SKM-1 treated with dmso at 0.1 percent for 144 hours (cell line): ENCODE measurements at regions not wholly inside any gene's neighbourhood (a gene's known extent, or its start where the extent isn't known, plus 50 kb on each side); places are given as distances from the start of the nearest gene placed in this dataset.
"Not testable (repeated sequence)": the region's sequence is repeated elsewhere in the genome, so short reads cannot be mapped to it uniquely, and the experiment has no call there.

Experiments used
- DNase-seq: peaks from one replicate; lab custom pipeline; 2025; ENCODE audit not compliant: unreplicated experiment; lab: John Stamatoyannopoulos, UW

- no peak for DNase-seq
These were observed 126.2 kb downstream of the CD164 start for GRCh38 chr6:109255946-109256640.

- DNase-seq = no peak
These were observed 127.2 kb downstream of the CD164 start for GRCh38 chr6:109255087-109255486.

DNA sequence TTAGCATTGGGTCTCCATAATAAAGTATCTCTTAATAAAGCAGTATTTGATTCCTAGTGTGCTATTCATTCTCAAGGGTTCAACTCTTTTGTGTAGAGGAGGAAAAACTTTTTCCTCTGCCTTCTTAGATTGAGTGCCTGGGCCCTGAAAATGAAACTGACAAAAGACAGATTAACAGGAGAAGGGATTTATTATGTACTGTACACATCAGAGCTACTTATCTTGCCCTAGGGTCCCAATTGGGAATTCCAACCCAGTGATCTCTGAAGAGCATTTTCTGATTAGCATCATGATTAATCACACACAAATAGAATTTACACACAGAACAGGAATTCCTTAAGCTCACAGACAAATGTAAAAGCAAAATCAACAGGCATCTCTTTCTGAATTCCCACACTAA is 128.9 kb downstream of the CD164 start:
- no peak for DNase-seq

DNA sequence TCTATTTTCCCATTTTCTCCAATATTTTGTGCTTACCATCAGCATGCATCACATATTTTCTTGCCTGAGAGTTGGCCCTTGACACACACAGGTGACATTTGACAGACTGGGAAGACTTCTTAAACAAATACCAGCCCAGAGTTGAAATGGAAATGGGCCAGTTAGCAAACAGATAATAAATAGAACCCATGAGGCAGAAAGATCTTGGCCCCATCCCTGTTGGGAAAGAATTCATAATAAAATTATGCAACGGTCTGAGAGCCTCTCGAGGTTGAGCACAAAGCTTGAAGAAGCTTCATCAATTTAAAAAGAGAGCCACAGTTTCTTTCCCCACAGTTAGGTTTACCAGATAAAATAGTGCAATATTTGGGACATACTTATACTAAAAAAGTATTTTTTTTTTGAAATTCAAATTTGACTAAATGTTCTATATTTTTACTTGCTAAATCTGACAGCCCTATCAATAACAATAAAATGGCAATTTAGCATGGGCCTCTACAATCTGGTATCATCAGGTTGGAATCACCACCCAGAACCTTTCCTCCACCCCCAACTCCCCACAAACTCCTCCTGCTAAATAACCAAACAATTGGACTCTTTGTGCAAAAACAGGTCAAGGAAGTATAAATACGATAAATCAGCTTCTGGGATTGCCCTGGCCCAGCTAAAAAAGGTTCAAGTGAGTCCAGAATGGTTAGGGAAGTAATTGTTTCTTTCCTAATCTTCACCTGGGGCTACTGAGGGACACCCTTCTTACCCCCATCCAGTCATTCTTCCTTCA is 129.8 kb downstream of the CD164 start:
- no peak for DNase-seq

DNA sequence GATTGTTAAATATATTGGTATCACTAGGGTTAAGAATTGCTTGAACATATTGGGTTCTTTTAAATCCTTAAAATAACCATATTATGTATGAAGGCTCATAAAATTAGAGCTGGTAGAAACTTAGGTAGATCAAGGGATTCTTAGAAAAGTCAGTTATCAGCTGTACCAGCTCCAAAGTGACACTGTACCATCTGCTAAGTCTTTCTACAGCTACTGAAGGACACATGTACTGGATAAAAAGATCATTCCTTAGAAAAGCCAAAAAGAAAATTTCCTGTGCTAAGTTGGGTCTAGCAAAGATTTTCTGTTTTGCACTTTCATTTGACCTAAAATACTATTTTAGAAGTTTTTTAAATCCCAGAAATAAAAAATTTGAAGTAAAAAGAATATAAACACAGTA is 130.4 kb downstream of the CD164 start:
- no peak for DNase-seq

GRCh38 chr6:109250544-109251156 is 131.6 kb downstream of the CD164 start:
- not testable (repeated sequence) for DNase-seq

DNA sequence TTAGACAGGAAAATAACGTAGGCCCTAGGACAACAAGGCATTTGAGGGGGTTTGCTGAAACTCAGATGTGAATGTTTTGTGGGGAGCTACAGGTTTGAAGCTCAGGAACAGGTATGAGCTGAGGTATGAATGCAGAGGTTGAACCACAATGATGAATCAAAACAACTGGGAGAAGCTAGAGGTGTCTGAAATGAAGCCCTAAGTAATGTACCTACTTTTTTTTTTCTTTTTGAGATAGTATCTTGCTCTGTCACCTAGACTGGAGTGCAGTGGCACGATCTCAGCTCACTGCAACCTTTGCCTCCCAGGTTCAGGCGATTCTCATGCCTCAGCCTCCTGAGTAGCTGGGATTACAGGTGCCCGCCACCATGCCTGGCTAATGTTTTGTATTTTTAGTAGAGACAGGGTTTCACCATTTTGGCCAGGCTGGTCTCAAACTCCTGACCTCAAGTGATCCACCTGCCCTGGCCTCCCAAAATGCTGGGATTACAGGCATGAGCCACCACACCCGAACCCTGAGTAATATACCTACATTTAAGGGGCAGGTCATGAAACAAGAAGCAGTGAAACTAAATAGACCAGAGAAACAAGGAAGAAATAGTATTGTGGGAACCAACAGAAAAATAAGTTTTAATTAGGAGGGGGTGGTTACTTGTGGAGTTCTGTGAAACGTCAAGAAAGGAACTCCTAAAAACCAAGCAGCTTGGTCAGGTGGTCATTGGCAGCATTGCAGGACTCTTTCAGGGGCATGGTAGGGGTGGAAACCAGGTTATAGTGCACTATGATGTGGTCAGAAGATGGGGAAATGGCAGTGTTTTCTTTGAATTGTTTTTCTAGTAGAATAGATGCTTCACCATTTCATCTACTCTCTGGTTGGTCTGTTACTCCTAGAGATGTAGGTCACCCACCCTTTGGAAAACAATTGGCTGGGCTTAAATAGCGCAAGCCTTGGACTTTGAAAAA is 138.1 kb downstream of the CD164 start:
- DNase-seq = no peak

DNA sequence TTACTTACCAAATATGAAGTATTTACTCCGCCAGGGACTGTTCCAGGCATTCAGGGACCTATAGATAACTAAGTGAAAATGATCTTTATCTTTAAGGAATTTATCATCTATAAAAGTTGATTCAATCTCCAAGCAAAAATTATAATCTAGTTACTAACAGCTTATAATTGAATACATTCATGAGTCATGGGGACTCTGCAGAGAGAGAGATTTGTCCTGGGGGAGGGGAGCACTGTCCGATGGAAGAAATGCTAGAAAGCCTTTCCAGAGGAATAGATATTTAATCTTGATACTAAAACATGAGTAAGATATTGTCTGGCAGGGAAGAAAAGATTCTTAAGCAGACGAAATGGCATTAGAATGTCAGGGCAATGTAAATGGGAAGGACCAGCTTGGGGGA is 139.3 kb downstream of the CD164 start:
- no peak for DNase-seq

DNA sequence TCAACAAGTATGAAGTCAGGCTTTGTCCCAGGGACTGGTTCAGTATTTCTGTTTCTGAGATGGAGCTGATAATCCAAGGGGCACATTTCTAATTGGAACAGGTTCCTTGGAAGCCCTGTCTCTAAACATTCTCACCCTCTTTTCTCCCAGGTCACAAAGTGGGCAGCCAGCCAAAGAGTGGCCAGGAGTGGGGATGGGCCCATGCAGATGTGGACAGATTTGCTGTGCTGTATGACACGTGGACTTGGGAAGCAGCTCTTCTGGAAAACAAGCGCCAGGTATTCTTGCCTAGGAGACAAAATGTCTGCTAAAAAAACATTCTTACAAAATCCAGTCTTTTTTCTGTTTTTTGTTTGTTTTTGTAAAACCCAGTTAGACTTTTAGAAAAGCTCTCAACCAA is 140.2 kb downstream of the CD164 start:
- DNase-seq = no peak

GRCh38 chr6:109241199-109241598 is 141.1 kb downstream of the CD164 start:
- DNase-seq = peak; percentile 78

DNA sequence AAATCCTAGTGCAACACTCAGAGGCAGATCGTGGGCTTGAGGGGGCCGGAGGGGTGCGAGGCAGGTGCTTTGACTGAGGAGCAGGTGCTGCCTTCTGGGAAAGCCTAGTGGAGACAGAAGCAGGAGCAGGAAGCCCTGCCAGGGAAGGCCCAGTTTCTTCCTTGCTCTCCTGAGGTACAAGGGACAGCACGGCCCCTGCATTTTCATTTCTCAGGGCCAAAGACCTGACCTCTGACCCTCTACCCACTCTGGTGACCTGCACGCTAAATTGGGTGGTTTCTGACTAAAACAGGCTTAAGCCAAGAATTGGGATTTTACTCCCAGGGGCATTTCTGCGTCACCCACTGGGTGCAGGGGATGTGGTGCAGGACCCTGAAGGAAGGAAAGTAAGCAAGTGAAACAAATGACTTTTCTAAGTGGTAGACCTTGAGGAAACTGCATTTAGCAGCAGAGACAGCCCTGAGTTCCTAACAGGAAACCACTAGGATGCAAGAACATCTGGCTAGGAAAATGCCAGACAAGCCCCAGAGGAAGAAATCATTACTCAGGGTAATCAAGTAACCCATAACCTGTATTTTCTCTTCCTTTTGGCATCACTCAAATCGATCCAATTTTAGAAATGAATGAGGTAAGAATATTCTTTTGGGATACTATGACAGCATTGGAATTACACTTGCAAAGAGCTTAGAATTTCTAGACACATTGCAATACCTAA is 141.7 kb downstream of the CD164 start:
- DNase-seq = no peak

DNA sequence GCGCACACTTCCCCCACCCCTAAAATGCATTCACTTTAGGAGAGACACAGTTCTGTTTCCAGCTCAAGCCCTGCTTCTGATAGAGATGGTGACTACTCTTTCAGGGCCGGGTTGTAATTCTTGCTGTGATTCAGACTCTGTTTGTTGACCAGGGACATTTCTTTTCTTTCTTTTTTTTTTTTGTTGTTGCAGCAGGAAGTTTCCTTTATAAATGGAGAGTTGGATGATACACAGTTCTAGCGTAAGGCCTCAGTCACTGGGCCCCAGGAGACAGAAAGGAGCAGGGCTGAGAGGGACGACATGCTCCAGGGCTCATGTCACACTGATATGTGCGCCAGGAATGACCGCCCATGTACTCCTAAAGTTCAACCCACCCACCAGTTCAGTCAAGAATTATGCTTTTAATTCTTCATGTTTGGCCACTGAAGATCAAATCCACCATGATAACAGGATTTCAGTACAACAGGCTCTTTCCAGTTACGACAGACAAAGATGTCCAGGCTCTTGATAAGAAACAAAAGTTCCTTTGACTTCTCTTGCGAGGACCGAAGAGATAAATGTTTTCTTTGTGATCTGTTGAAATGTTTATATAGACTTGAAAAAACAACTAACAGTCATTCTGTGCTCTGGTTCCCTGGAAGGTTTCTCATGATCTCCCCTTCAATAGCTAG is 142.5 kb downstream of the CD164 start:
- no peak for DNase-seq

GRCh38 chr6:109239160-109239559 is 143.1 kb downstream of the CD164 start:
- DNase-seq = peak; percentile 55

GRCh38 chr6:109238396-109238795 is 143.1 kb downstream of the CEP57L1 start:
- no peak for DNase-seq

DNA sequence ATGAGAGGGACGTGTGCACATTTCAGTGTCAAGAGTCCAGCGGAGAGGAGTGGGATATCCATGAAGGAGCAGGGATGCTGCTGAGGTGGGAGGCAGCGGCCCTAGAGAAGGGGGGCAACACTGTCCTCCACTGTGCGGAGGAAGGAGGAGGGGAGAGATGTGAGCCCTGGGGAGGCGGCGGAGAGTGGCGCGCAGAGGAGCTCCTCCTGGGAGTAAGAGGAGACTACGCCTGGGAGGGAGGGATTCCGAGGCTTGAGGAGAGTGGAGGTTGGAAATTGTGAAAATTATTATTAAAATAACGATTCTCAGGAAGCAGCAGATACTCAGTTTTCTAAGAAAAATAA is 142.7 kb downstream of the CEP57L1 start:
- no peak for DNase-seq

DNA sequence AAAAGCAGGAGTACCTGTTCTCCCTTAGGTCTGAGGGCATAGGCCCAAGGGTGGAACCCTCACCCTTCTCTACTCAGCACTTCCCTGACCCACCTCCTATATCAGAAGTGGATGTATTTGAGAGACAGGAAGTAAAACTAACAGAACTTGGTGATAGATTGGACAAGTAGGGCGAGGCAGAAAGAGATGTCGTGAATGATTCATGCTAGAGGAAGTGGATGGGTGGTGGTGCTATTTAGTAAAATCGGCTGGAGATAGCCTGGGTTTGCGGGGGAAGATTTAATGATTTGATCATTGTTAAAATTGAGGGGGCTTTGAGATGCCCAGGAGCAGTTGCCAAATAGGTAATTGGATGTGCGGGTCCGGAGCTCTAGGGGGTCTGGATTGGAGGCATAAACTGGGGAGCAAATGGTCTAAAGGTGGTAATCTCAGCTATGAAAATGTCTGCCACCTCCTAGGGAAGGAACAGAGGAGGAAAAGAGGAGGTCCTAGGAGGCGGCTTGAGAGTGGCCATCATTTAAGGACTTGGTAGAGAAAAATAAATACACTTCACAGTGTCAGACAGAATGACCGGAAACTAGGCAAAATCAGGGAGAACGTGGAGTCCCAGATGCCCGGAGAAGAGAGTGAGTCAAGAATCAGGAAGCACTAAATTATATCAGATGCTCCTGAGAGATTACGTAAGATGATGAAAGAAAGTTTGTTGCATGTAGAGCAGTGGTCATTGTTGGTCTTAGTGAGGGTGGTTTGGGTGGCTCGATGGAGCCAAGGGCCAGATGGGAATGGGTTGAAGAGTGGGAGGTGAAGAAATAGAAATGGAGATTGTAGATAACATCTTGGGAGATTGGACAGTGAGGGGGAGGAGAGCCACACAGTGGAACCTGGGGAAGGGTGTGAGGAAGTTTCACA is 142.0 kb downstream of the CEP57L1 start:
- DNase-seq = peak; percentile 85

- no peak for DNase-seq
These were observed 141.1 kb downstream of the CEP57L1 start for GRCh38 chr6:109236115-109237076.
